WERI-Rb-1 (cell line): ENCODE measurements at regions not wholly inside any gene's neighbourhood (a gene's known extent, or its start where the extent isn't known, plus 50 kb on each side); places are given as distances from the start of the nearest gene placed in this dataset.

Experiments used
- DNase-seq: peaks from one replicate; pipeline ENCODE4 v3.0.0-alpha.2; 2020
- H3K27ac ChIP-seq: fragments of 250-450 bp; sonication (Bioruptor Pico); 2 replicates; pipeline ENCODE4 v1.5.1; 2020; ENCODE audit warnings: mild to moderate bottlenecking, moderate library complexity
- H3K27me3 ChIP-seq: fragments of 250-450 bp; sonication (Bioruptor Pico); 2 replicates; pipeline ENCODE4 v1.5.1; 2021; ENCODE audit warnings: mild to moderate bottlenecking, low read depth, moderate library complexity; ENCODE audit not compliant: insufficient read depth, severe bottlenecking
- H3K36me3 ChIP-seq: fragments of 250-450 bp; sonication (Bioruptor Pico); 2 replicates; pipeline ENCODE4 v1.5.1; 2020; ENCODE audit warnings: mild to moderate bottlenecking, moderate library complexity
- H3K4me3 ChIP-seq: 2 replicates; pipeline ENCODE4 v1.5.1; 2011; ENCODE audit warnings: low read depth, mild to moderate bottlenecking, control low read depth, low read length
- H3K9me3 ChIP-seq: fragments of 250-450 bp; sonication (Bioruptor Pico); 2 replicates; pipeline ENCODE4 v1.5.1; 2021; ENCODE audit warnings: mild to moderate bottlenecking, moderate library complexity; ENCODE audit not compliant: severe bottlenecking
- TF ChIP-seq, protein P1 (sequence below): IDR thresholded peaks from 2 replicates; pipeline ENCODE4 v1.5.1; 2011; ENCODE audit warnings: low read depth, mild to moderate bottlenecking, control low read depth, inconsistent platforms, low read length

DNA sequence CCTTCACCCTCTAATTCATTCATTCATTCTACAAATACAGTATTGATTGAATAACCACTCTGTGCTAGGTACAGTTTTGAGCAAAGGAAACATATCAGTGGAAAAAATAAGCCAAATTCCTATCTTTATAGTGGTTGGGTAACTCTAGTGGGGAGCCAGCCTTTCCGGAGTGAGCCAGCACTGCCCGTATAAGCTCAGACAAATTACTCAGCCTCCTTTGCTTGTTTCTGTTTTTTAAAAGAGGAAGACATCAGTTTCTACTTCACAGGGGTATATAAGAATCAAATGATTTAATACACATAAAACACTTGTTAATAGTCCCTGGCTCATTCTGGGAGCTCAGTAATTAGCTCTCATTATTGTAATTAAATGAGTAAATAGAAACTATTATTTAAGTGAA, 238.2 kb upstream of the MAD2L1 start:
- no peak for DNase-seq
- Histone ChIP-seq H3K27me3 (no peaks in the 10 kb centered on the region), H3K27ac (no peak overlapping the region), H3K4me3 (no peak overlapping the region), H3K36me3 (no peaks in the 10 kb centered on the region), H3K9me3 (no peaks in the 10 kb centered on the region)
- TF ChIP-seq, protein P1, sequence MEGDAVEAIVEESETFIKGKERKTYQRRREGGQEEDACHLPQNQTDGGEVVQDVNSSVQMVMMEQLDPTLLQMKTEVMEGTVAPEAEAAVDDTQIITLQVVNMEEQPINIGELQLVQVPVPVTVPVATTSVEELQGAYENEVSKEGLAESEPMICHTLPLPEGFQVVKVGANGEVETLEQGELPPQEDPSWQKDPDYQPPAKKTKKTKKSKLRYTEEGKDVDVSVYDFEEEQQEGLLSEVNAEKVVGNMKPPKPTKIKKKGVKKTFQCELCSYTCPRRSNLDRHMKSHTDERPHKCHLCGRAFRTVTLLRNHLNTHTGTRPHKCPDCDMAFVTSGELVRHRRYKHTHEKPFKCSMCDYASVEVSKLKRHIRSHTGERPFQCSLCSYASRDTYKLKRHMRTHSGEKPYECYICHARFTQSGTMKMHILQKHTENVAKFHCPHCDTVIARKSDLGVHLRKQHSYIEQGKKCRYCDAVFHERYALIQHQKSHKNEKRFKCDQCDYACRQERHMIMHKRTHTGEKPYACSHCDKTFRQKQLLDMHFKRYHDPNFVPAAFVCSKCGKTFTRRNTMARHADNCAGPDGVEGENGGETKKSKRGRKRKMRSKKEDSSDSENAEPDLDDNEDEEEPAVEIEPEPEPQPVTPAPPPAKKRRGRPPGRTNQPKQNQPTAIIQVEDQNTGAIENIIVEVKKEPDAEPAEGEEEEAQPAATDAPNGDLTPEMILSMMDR, result no peak

DNA sequence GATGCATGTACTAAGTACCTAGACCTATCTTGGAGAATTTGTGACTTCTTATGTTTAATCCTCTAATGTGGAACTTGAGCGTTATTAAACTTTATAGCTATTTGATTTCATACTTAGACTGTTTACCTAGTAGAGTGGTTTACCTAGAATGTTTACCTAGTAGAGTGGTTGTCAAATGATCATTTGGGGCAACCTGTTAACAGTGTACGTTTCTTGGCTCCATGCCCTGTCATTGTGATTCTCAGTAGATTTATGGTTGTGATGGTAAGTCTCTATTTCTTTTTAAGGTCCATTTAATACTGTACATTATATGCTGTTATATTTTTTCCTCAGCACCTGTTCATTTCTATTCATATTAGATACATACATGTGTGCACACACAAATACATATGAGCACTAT, 233.0 kb upstream of the MAD2L1 start:
- Histone ChIP-seq H3K9me3 (no peaks in the 10 kb centered on the region), H3K36me3 (no peaks in the 10 kb centered on the region), H3K27me3 (no peaks in the 10 kb centered on the region), H3K4me3 (no peak overlapping the region), H3K27ac (no peak overlapping the region)
- no peak for DNase-seq
- TF ChIP-seq, protein P1, result no peak

- Histone ChIP-seq H3K27ac (no peak overlapping the region), H3K4me3 (no peak overlapping the region), H3K9me3 (no peaks in the 10 kb centered on the region), H3K27me3 (no peaks in the 10 kb centered on the region), H3K36me3 (no peaks in the 10 kb centered on the region)
- TF ChIP-seq, protein P1, result no peak
- DNase-seq, result no peak
Measured at GRCh38 chr4:120293341-120293740, 226.7 kb upstream of the MAD2L1 start.

DNA sequence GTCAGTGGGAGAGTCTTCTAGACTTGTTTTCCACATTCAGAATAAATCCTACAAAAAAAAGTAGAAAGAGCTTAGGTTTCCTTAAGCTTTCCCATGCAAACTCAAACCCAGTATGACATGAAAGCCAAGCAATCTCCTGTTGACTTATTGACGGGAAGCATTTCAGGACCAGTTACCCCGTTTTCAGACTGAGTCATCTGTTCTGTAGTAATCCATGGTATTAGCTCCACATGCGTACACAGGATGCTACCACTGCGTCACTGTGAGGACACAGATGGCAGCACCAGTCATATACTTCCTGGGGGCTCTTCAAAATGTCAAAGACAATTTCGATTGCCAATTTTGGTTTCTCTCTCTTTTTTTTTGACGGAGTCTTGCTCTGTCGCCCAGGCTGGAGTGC, 224.9 kb upstream of the MAD2L1 start:
- TF ChIP-seq, protein P1, result no peak
- H3K36me3 ChIP-seq, result no peaks in the 10 kb centered on the region
- peak; percentile 15 for DNase-seq
- no peaks in the 10 kb centered on the region for H3K27me3 ChIP-seq
- no peak overlapping the region for H3K27ac ChIP-seq
- H3K9me3 ChIP-seq, result no peaks in the 10 kb centered on the region
- no peak overlapping the region for H3K4me3 ChIP-seq

DNA sequence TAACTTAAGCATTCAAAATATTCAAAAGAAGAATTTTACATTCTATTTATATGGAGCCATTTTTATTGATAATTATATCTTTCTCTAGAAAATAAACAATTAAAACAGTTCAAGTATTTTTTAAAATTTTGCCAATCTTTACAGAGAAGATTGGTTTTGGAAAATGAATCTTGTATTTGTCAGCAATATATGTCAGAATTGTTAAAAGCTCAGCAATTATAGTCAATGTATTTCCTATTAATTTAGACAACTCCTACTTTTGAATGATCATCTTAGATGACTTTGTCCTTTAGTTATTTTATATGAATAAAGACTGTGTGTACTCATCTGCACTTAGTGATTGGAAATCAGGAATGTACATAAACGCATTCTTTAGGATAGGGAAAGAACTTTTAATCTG, 223.9 kb upstream of the MAD2L1 start:
- TF ChIP-seq, protein P1, result no peak

GRCh38 chr4:120286813-120287212, 220.2 kb upstream of the MAD2L1 start:
- no peak for DNase-seq
- Histone ChIP-seq H3K27me3 (no peaks in the 10 kb centered on the region), H3K9me3 (no peaks in the 10 kb centered on the region), H3K36me3 (no peaks in the 10 kb centered on the region), H3K4me3 (no peak overlapping the region), H3K27ac (no peak overlapping the region)
- TF ChIP-seq, protein P1, result no peak

More for the DNA sequence above, 223.9 kb upstream of the MAD2L1 start:
- DNase-seq, result no peak
- Histone ChIP-seq H3K36me3 (no peaks in the 10 kb centered on the region), H3K9me3 (no peaks in the 10 kb centered on the region), H3K27me3 (no peaks in the 10 kb centered on the region), H3K27ac (no peak overlapping the region), H3K4me3 (no peak overlapping the region)
